GM21423 (cell line): ENCODE measurements at regions not wholly inside any gene's neighbourhood (a gene's known extent, or its start where the extent isn't known, plus 50 kb on each side); places are given as distances from the start of the nearest gene placed in this dataset.

Source experiments
- ATAC-seq: cut with Tn5 transposase; IDR thresholded peaks from one replicate; pipeline ENCODE4 v1.9.1; 2021; ENCODE audit warnings: mild to moderate bottlenecking, moderate library complexity; ENCODE audit not compliant: unreplicated experiment

GRCh38 chr13:105591277-105591676 lies 944.2 kb downstream of the EFNB2 start:
- ATAC-seq: no peak

GRCh38 chr13:105587786-105588185 lies 947.7 kb downstream of the EFNB2 start:
- no peak for ATAC-seq

- ATAC-seq: no peak
Measured at GRCh38 chr13:105579821-105580710, 955.4 kb downstream of the EFNB2 start.

- ATAC-seq: no peak
Measured at GRCh38 chr13:105573136-105573535, 962.3 kb downstream of the EFNB2 start.

GRCh38 chr13:105572401-105572800 lies 963.1 kb downstream of the EFNB2 start:
- ATAC-seq: no peak

- ATAC-seq: no peak
Measured at GRCh38 chr13:105569816-105570215, 965.6 kb downstream of the EFNB2 start.

- no peak for ATAC-seq
Measured at GRCh38 chr13:105567951-105568525, 967.4 kb downstream of the EFNB2 start.

- ATAC-seq: no peak
Measured at GRCh38 chr13:105565136-105565727, 970.2 kb downstream of the EFNB2 start.

GRCh38 chr13:105552078-105552477 lies 983.4 kb downstream of the EFNB2 start:
- ATAC-seq: no peak

- no peak for ATAC-seq
Measured at GRCh38 chr13:105547851-105548250, 987.6 kb downstream of the EFNB2 start.

GRCh38 chr13:105545811-105546210 lies 989.7 kb downstream of the EFNB2 start:
- ATAC-seq: no peak

- ATAC-seq: no peak
Measured at GRCh38 chr13:105543742-105544141, 991.7 kb downstream of the EFNB2 start.

GRCh38 chr13:105541565-105541964 lies 993.9 kb downstream of the EFNB2 start:
- no peak for ATAC-seq

GRCh38 chr13:105538346-105538745 lies 997.1 kb downstream of the EFNB2 start:
- ATAC-seq: no peak

- ATAC-seq: no peak
Measured at GRCh38 chr13:105537113-105537512, 998.3 kb downstream of the EFNB2 start.

GRCh38 chr13:105530468-105530867 lies 1005.0 kb downstream of the EFNB2 start:
- no peak for ATAC-seq

GRCh38 chr13:105527127-105527526 lies 1008.3 kb downstream of the EFNB2 start:
- no peak for ATAC-seq

GRCh38 chr13:105519771-105520170 lies 1015.7 kb downstream of the EFNB2 start:
- ATAC-seq: no peak

- no peak for ATAC-seq
Measured at GRCh38 chr13:105518086-105518485, 1017.4 kb downstream of the EFNB2 start.

GRCh38 chr13:105514401-105514800 lies 1021.1 kb downstream of the EFNB2 start:
- ATAC-seq: no peak

GRCh38 chr13:105513448-105513847 lies 1022.0 kb downstream of the EFNB2 start:
- ATAC-seq: no peak
